ENCODE measurements at regions not wholly inside any gene's neighbourhood (a gene's known extent, or its start where the extent isn't known, plus 50 kb on each side); places are given as distances from the start of the nearest gene placed in this dataset.

DNA sequence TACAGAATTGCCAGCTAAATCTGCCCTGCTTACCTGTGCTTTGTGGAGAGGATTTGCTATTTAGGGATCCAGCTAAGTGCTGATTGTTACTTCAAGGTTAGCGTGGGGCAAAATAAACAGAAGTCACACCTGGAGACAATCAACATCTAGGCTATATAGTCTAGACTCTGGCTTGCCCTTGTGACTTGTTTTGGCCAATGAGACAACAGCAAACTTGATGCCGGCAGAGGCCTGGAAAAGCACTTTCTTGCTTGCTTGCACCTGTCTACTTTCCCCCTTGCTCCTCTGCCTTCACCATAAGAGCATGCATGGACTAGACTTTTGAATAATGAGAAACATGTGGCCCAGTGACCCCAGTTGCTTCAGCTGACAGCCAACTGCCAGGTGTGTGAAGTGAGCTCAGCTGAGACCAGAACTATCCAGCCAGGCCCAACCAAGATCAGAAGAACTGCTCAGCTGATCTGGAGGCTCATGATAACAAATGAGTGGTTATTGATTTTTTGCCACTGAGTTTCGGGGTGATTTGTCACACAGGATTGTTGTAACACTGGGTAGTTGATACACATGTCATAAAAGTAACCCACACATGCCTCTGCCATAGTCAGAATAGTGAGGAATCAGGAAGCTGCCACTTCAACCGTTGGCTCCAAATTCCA is 164.4 kb downstream of the RBMX2 start:
- TF ChIP-seq EZH2 (IDR thresholded peaks at IDR 0.05) (no peak), POLR2AphosphoS5 (IDR thresholded peaks at IDR 0.05; ENCODE audit: borderline replicate concordance, low read depth, low read length) (no peak), FOXP2 (optimal IDR thresholded peaks at IDR 0.05; ENCODE audit: control extremely low read depth, extremely low read length, insufficient read depth) (no peak)
